HG02884 (cell line): ENCODE measurements at regions not wholly inside any gene's neighbourhood (a gene's known extent, or its start where the extent isn't known, plus 50 kb on each side); places are given as distances from the start of the nearest gene placed in this dataset.

Experiments used
- ATAC-seq: cut with Tn5 transposase; IDR thresholded peaks from one replicate; pipeline ENCODE4 v1.9.1; 2021; ENCODE audit warnings: mild to moderate bottlenecking, moderate library complexity; ENCODE audit not compliant: unreplicated experiment

- ATAC-seq = no peak
Measured at GRCh38 chr3:83092521-83093221, 1331.2 kb upstream of the GBE1 start.

- ATAC-seq = no peak
Measured at GRCh38 chr3:83076041-83076440, 1314.6 kb upstream of the GBE1 start.

- no peak for ATAC-seq
Measured at GRCh38 chr3:83074485-83074884, 1313.0 kb upstream of the GBE1 start.

- no peak for ATAC-seq
Measured at GRCh38 chr3:83065851-83066460, 1304.5 kb upstream of the GBE1 start.

- ATAC-seq = no peak
Measured at GRCh38 chr3:83063446-83063845, 1302.0 kb upstream of the GBE1 start.

- no peak for ATAC-seq
Measured at GRCh38 chr3:83048556-83048955, 1287.1 kb upstream of the GBE1 start.

- ATAC-seq = no peak
Measured at GRCh38 chr3:83039422-83039821, 1278.0 kb upstream of the GBE1 start.

GRCh38 chr3:83035704-83036010 lies 1274.2 kb upstream of the GBE1 start:
- ATAC-seq = no peak

GRCh38 chr3:83034806-83035703 lies 1273.6 kb upstream of the GBE1 start:
- ATAC-seq = no peak

GRCh38 chr3:83033133-83033532 lies 1271.7 kb upstream of the GBE1 start:
- ATAC-seq = no peak

GRCh38 chr3:83023086-83023485 lies 1261.6 kb upstream of the GBE1 start:
- no peak for ATAC-seq

- ATAC-seq = no peak
Measured at GRCh38 chr3:83011481-83011880, 1250.0 kb upstream of the GBE1 start.

- no peak for ATAC-seq
Measured at GRCh38 chr3:83003917-83004316, 1242.5 kb upstream of the GBE1 start.

GRCh38 chr3:83002869-83003445 lies 1241.5 kb upstream of the GBE1 start:
- no peak for ATAC-seq

GRCh38 chr3:82999777-83000176 lies 1238.3 kb upstream of the GBE1 start:
- no peak for ATAC-seq

- no peak for ATAC-seq
Measured at GRCh38 chr3:82978368-82978767, 1216.9 kb upstream of the GBE1 start.

- no peak for ATAC-seq
Measured at GRCh38 chr3:82977871-82978270, 1216.4 kb upstream of the GBE1 start.

- no peak for ATAC-seq
Measured at GRCh38 chr3:82973791-82974190, 1212.3 kb upstream of the GBE1 start.

- no peak for ATAC-seq
Measured at GRCh38 chr3:82960379-82960778, 1198.9 kb upstream of the GBE1 start.

- ATAC-seq = no peak
Measured at GRCh38 chr3:82957696-82958095, 1196.3 kb upstream of the GBE1 start.

GRCh38 chr3:82957079-82957478 lies 1195.6 kb upstream of the GBE1 start:
- ATAC-seq = no peak

- no peak for ATAC-seq
Measured at GRCh38 chr3:82954486-82954885, 1193.0 kb upstream of the GBE1 start.
